Progenitor cell of endocrine pancreas (in vitro differentiated cells): ENCODE measurements at regions not wholly inside any gene's neighbourhood (a gene's known extent, or its start where the extent isn't known, plus 50 kb on each side); places are given as distances from the start of the nearest gene placed in this dataset.

ENCODE experiments used
- DNase-seq: peaks from one replicate; pipeline ENCODE4 v3.0.0; 2021; ENCODE audit warnings: low spot score; ENCODE audit not compliant: unreplicated experiment
- H3K27ac Mint-ChIP-seq: 2 replicates; pipeline ENCODE4 v1.8.0; 2021; ENCODE audit warnings: mild to moderate bottlenecking, moderate library complexity, mixed read lengths
- H3K27me3 Mint-ChIP-seq: 2 replicates; pipeline ENCODE4 v1.8.0; 2021; ENCODE audit warnings: mixed read lengths
- H3K36me3 Mint-ChIP-seq: 2 replicates; pipeline ENCODE4 v1.8.0; 2022; ENCODE audit warnings: mixed read lengths; ENCODE audit not compliant: insufficient read depth
- H3K4me1 Mint-ChIP-seq: 2 replicates; pipeline ENCODE4 v1.8.0; 2021; ENCODE audit warnings: low read depth, mixed read lengths
- H3K4me3 Mint-ChIP-seq: 2 replicates; pipeline ENCODE4 v1.8.0; 2021; ENCODE audit warnings: low read depth, mild to moderate bottlenecking, moderate library complexity, mixed read lengths
- H3K9me3 Mint-ChIP-seq: 2 replicates; pipeline ENCODE4 v1.8.0; 2021; ENCODE audit warnings: low read depth, mixed read lengths
- TF ChIP-seq, protein P1 (sequence below): fragments of 200-600 bp; sonication (generic); IDR thresholded peaks from one replicate; pipeline ENCODE4 v1.5.0; 2021; ENCODE audit warnings: antibody characterized with exemption, mild to moderate bottlenecking; ENCODE audit not compliant: unreplicated experiment

DNA sequence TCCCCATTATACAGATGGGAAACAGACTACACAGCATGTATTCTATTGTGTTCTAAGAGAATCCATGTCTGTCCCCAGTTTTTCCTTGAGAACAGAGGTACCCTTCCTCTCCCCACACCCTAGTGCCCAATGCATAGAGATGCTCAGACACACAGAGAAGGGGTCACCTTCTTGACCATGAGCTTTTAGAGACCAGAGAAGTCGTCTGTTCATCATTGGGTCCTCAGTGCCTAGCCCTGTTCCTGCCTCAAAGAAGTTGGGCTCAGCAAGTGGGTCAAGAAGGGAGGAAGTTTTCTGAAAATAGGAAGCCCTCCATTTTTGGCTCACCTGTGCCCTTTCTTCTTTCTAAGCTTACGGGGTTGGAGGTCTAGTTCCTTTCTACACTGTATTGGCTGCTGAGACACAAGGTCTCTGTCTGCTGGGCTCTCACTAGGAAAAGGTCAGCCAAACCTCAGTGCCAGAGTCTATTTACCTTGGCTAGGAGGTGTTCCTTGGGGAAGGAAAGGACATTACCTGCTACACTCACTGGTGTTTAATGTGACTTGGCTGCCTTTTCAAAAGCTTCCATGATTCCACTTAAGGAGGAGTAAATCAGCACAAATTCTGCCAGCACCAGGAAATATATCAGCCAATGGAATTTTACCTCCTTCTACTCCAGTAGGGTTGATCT lies 198.5 kb upstream of the PWP1 start:
- Mint-ChIP-seq H3K36me3 (no peaks in the 10 kb centered on the region), H3K9me3 (no peaks in the 10 kb centered on the region), H3K27ac (no peak overlapping the region), H3K27me3 (peaks cover 5% of the 10 kb centered on the region), H3K4me3 (no peak overlapping the region), H3K4me1 (peaks cover 18% of the 10 kb centered on the region)
- DNase-seq, result no peak
- TF ChIP-seq, protein P1, sequence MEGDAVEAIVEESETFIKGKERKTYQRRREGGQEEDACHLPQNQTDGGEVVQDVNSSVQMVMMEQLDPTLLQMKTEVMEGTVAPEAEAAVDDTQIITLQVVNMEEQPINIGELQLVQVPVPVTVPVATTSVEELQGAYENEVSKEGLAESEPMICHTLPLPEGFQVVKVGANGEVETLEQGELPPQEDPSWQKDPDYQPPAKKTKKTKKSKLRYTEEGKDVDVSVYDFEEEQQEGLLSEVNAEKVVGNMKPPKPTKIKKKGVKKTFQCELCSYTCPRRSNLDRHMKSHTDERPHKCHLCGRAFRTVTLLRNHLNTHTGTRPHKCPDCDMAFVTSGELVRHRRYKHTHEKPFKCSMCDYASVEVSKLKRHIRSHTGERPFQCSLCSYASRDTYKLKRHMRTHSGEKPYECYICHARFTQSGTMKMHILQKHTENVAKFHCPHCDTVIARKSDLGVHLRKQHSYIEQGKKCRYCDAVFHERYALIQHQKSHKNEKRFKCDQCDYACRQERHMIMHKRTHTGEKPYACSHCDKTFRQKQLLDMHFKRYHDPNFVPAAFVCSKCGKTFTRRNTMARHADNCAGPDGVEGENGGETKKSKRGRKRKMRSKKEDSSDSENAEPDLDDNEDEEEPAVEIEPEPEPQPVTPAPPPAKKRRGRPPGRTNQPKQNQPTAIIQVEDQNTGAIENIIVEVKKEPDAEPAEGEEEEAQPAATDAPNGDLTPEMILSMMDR, result no peak

DNA sequence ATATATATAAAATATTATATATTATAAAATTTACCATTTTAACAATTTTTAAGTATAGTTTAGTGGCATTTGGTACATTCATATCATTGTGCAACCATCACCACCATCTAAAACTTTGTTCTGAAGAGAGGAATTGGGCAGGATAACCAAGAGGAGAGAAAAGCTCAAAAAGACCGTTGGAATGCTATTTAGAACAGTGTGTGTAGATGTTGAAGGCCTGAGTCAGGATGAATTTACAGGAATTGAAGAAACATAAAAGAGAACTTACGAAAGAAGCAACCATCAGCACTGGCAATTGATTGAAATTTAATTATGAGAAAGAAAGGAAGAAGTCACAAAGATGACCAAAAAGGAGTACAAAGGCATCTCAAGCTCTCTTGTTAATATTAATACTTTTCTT lies 196.9 kb upstream of the PWP1 start:
- Mint-ChIP-seq H3K27me3 (peaks cover 9% of the 10 kb centered on the region), H3K4me1 (peaks cover 18% of the 10 kb centered on the region), H3K27ac (no peak overlapping the region), H3K36me3 (no peaks in the 10 kb centered on the region), H3K4me3 (no peak overlapping the region), H3K9me3 (no peaks in the 10 kb centered on the region)
- DNase-seq, result no peak
- TF ChIP-seq, protein P1, result no peak

DNA sequence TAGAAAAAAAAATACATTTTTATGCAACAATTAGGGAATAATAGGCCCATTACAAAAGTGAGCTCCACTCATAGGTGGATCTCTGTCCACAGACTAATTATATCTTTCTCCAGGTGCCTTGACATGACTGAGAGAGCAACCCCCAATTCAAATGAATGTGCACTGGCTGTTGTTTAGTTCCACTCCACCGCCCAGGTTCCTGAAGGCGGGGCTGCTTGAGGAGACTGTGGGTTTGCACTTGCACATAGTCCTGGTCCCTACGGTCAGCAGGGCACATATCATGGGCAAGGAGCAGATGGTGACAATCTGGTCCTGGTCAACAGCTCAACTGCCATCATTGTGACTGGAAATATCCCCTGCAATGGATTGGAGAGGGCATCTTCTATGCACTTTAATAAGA lies 195.6 kb upstream of the PWP1 start:
- Mint-ChIP-seq H3K9me3 (no peaks in the 10 kb centered on the region), H3K27ac (no peak overlapping the region), H3K36me3 (no peaks in the 10 kb centered on the region), H3K4me1 (peaks cover 11% of the 10 kb centered on the region), H3K27me3 (peaks cover 13% of the 10 kb centered on the region), H3K4me3 (no peak overlapping the region)
- DNase-seq, result no peak
- TF ChIP-seq, protein P1, result no peak

DNA sequence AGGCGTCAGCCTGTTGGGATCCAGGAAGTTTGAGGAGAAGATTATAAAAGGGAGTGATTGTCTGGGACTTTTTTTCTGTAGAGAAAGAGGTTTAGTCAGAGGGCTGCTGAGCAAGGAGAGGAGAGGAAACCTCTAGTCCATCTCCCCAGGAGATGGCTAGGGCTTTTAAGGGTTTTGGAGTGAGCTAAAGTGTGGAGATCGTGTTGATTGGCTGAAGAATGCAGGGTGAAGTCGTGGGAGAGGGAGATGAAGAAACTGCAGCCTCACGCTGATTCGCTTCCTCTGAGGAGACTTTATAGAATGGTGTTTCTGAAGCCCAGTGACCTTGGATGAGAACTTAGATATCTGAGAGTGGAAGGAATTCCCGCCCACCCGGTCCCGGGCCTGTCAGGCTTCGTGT lies 193.7 kb upstream of the PWP1 start:
- no peaks in the 10 kb centered on the region for H3K4me1 Mint-ChIP-seq
- H3K36me3 Mint-ChIP-seq, result no peaks in the 10 kb centered on the region
- no peaks in the 10 kb centered on the region for H3K9me3 Mint-ChIP-seq
- H3K27ac Mint-ChIP-seq, result no peak overlapping the region
- DNase-seq, result no peak
- no peak overlapping the region for H3K4me3 Mint-ChIP-seq
- peaks cover 17% of the 10 kb centered on the region for H3K27me3 Mint-ChIP-seq
- TF ChIP-seq, protein P1, result no peak

DNA sequence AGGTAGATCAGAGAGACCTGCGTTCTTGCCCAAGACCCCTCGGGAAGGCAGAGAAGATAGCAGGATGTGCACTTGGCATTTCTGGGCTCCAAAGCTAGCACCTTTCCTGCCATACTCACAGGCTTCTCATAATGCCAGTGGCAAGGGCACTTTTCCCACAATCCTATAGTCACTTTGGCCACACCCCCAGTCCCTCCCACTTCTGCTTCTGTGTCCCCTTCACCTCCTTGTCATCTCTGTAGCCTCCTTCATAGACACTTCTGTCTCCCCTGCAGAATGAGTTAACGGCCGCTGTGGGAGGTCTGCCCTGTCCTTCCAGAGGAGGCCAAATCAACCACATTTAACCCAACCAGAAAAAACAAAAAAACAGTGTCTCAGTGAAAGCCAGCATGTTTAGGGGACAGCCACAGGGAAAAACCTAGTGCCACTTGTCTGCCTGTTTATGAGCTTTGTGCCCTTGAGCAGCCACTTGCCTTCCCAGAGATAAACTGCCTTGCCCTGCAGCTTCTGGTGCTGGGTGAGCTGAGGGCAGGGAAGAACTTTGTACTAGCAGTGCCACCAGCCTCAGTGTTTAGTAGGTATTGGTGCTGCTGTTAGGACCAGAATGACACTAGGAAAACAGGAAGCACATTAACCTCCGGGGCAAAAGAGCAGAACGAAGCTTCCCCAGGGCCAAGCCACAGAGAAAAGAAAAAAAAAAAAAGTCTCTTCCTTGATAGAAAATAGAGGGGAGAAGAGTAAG lies 193.0 kb upstream of the PWP1 start:
- H3K27me3 Mint-ChIP-seq, result peaks cover 20% of the 10 kb centered on the region
- H3K4me3 Mint-ChIP-seq, result no peak overlapping the region
- H3K36me3 Mint-ChIP-seq, result no peaks in the 10 kb centered on the region
- no peak overlapping the region for H3K27ac Mint-ChIP-seq
- DNase-seq, result no peak
- H3K9me3 Mint-ChIP-seq, result no peaks in the 10 kb centered on the region
- no peaks in the 10 kb centered on the region for H3K4me1 Mint-ChIP-seq
- TF ChIP-seq, protein P1, result no peak
